ENCODE measurements at regions not wholly inside any gene's neighbourhood (a gene's known extent, or its start where the extent isn't known, plus 50 kb on each side); places are given as distances from the start of the nearest gene placed in this dataset.

DNA sequence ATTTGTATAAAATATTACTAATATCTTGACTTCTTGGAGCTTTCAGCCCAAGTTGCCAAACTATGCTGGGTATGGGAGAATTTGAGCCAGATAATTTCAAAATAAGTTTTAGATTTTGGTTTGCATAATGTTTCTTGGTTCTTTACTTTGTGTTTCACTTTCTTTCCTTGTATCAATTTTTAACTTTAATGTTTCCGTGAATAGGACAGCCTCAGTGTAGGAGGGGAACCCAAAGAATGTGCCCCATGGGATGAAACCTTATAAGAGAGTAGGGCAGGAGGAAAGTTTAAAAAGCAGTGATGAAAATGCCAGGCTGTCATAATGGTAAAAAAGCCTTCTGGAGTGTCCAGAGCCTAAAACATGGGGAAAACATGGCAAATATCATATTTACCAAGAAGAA is 252.4 kb upstream of the IRAK1BP1 start:
- TF ChIP-seq MAZ (CRISPR knock-in tag; conservative IDR thresholded peaks at IDR 0.05 in 1 of 2, IDR thresholded peaks at IDR 0.05 in 1 of 2) (no peak), EZH2 (IDR thresholded peaks at IDR 0.05; ENCODE audit: borderline replicate concordance, low read depth, low read length) (no peak), TAL1 (IDR thresholded peaks at IDR 0.05) (no peak), NR2C2 (CRISPR knock-in tag; IDR thresholded peaks at IDR 0.05) (no peak), NR2C2 (tag; IDR thresholded peaks at IDR 0.05) (no peak), MIER1 (IDR thresholded peaks at IDR 0.05; ENCODE audit: low read depth) (no peak), MYBL2 (IDR thresholded peaks at IDR 0.05; ENCODE audit: low read depth) (no peak), MYBL2 (CRISPR knock-in tag; IDR thresholded peaks at IDR 0.05; ENCODE audit: borderline replicate concordance) (no peak), POLR2A (conservative IDR thresholded peaks at IDR 0.05) (no peak), ZNF778 (CRISPR knock-in tag; IDR thresholded peaks at IDR 0.05) (no peak), JUNB (CRISPR knock-in tag; conservative IDR thresholded peaks at IDR 0.05) (no peak), SNAPC5 (CRISPR knock-in tag; IDR thresholded peaks at IDR 0.05) (no peak), HDAC6 (IDR thresholded peaks at IDR 0.05; ENCODE audit: low read depth, low read length) (no peak)

All from K562 (cell line).